CD4-positive, alpha-beta T cell treated with Interleukin-2 at 100 ng/mL for 4 hours (primary cell): ENCODE measurements at regions not wholly inside any gene's neighbourhood (a gene's known extent, or its start where the extent isn't known, plus 50 kb on each side); places are given as distances from the start of the nearest gene placed in this dataset.

Experiments used
- DNase-seq: peaks from one replicate; pipeline ENCODE4 v3.0.0-alpha.2; 2020; ENCODE audit warnings: low spot score

DNA sequence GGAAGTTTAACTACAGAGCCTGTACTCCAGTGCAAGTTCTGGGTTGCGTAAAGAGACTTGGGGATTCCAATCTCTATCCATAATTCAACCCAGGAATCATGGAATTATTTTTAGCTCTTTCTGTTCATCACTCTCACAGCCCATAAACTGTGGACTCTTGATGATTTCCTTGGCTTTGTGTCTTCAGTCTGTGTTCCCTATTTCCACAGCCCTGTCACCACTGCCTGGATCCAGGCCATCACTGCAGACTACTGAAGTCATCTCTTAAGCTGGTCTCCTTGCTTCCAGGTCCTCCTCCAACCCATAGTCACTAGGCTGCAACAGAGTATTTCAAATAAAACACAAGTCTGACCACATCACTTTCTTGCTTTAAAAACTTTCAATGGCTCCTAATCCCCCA lies 211.7 kb downstream of the PLK2 start:
- no peak for DNase-seq

DNA sequence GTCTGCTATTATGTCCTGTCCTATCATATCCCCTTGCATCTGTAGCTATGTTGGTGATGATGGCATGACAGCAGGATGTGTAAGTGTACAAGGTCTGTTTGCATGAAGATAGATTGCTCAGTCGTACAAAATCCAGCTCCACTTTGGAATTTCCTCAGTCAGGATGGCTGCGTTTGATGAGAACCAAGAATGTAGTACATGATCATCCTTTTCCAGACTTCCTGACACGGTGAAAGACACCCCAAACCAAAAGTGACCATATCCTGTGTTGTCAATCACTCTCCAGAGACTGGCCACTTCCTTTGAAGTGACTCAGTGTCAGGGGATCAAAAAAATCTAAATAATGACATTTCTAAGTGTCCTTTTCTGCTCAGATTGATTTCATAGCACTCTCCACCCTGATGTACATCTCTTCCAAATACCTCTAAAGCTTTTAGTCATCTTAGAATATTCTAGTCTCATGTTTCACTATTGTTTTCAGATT lies 213.4 kb downstream of the PLK2 start:
- no peak for DNase-seq

DNA sequence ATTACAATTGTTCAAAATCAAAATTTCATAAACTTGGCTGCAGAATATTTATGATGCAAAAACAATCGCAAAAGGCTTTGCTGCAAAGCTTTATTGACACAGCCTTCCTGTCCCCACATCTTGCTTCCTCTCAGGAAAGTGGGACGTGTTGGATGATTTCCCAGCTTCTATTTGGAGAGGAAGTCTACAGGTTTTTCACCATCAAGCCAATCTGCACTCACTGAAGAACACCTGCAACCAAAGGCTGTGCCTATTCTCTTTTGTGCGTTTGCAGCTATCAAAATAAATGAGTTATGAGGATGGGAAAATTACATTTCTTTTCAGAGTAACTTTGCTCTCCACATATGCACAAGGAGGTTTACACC lies 214.4 kb downstream of the PLK2 start:
- no peak for DNase-seq

- no peak for DNase-seq
Measured at GRCh38 chr5:58244819-58245475, 214.9 kb downstream of the PLK2 start.

GRCh38 chr5:58241389-58241788 lies 218.5 kb downstream of the PLK2 start:
- DNase-seq, result no peak

DNA sequence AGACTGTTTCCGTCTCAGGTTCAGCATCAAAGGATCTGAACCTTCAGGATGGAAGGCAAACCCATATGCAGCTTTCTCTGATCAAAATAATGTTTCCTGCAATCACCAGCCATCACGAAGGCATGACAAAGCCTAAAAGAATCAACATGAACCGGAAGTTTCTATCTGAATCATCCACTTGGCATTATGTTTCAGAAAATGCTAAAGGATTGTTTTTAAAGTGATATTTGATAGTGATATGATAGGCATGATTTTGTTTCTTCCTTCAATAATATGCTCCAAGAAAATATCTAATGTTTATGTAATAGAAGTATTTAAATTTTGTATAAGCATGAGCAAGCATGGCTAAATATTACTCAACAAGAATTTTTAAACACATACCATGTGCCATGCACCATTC lies 219.6 kb downstream of the PLK2 start:
- no peak for DNase-seq

GRCh38 chr5:58239731-58240130 lies 220.2 kb downstream of the PLK2 start:
- no peak for DNase-seq

GRCh38 chr5:58239045-58239444 lies 220.8 kb downstream of the PLK2 start:
- no peak for DNase-seq

DNA sequence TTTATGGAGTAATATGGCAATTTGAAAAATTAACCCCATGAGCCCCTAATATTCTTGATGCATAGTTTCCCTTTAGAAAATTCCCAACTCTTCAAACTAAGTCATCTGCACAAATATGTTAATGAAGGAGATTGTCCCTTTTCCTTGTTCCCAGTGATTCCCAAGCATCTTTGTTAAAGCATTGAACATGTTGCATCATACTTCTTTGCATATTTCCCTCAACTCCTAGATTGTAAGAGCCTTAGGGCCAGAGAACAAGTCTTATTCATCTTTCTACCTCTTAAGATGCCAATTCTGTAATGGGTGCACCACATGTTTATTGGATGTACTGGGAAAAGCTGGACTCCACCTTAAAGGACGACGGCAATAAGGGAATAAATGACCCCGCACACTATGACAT lies 223.4 kb downstream of the PLK2 start:
- no peak for DNase-seq

DNA sequence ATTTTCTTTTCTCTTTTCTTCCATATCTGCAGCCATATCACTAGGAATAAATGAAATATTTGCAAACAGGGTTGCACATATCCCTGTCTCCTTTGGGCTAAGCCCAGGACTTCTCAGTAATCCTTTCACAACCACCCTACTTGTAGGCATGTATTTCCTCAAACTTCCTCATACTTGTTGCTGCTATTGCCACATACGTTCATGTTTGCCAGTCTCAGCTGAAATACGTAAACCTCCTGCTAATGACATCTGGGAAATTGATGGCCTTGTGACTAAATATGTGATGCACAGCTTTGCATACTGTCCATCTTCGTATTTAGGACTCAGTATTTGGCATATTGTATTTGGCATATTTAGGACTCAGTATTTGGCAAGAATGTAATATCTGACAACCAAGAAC lies 224.6 kb downstream of the PLK2 start:
- DNase-seq, result no peak

GRCh38 chr5:58232130-58232529 lies 227.8 kb downstream of the PLK2 start:
- DNase-seq, result no peak

GRCh38 chr5:58231041-58231440 lies 228.8 kb downstream of the PLK2 start:
- DNase-seq, result no peak

DNA sequence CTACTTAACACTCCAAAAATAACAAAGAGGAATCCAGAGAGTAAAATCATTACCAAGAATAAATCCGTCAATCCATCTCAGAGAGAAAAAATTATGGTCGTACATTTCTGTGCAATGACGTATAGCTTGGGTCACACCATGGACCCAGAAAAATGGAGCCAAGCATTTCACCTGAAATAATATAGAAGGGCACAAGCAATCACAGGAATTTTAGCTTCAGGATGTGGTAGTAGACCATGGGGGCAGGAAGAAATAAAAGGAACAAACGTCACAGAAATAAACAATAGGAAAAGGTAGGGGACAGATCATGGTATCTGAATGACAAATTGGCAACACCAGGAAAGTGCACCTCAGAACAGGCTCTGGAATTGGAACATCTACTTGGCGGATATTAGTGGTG lies 231.0 kb downstream of the PLK2 start:
- DNase-seq, result no peak

DNA sequence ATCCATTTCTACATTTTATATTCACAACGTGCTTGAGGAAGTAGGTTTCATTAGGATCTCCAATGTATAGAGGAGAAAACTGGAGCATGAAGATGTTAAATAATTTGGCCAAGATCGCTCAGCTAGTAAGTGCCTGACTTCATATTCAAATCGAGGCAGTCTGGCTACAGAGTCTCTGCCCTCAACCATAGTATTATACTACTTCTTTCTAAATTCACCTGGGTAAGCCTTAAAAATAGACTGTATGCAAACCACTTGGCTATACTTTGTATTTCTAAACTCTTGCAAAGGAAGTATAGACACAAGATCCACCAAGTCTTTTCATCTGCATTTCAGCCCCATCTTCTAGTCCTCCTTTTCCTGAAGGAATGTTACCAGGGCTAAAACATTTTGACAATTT lies 232.0 kb downstream of the PLK2 start:
- DNase-seq, result no peak

- DNase-seq, result no peak
Measured at GRCh38 chr5:58224661-58225060, 235.2 kb downstream of the PLK2 start.

- no peak for DNase-seq
Measured at GRCh38 chr5:58224221-58224620, 235.7 kb downstream of the PLK2 start.

DNA sequence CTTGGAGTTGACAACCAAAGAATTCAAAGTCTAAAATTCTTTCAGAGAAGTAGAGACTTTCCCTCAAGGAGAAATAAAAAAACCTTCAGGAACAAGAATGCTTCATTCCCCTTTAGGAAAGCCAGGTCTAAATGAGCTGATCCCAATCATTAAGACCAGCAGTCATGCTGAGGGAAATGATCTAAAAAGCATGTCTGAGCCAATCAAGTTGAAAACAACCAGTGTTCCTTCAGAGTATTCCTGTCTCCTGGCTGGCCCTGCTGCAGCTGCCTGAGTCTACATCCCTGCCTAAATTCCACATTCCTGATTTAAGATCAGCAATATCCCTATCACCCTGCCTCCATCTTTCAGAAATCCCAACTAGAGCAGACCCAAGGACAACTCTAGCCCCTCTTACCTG lies 244.5 kb downstream of the PLK2 start:
- no peak for DNase-seq

- DNase-seq, result no peak
Measured at GRCh38 chr5:58211441-58211840, 248.4 kb downstream of the PLK2 start.

- DNase-seq, result no peak
Measured at GRCh38 chr5:58208674-58209073, 251.2 kb downstream of the PLK2 start.

DNA sequence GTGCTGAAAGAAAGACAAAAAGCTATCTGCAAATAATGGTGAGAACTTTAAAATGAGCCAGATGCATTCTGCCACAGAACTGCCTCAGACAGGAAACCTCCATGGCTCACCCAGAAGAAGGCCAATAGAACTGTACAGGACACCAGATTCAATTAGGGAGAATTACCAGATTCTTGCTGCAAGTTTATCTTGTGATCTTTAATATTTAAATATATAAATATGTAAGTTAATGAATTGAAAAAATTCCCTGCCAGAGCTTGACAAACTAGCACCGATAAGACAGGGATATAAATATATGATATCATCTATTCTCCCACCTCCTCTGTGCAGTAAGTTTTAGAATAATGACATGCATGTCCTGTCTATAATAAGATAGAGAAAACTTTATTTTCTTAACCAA lies 252.8 kb downstream of the PLK2 start:
- no peak for DNase-seq

GRCh38 chr5:58204966-58205365 lies 254.9 kb downstream of the PLK2 start:
- no peak for DNase-seq

GRCh38 chr5:58202941-58203444 lies 256.9 kb downstream of the PLK2 start:
- no peak for DNase-seq

DNA sequence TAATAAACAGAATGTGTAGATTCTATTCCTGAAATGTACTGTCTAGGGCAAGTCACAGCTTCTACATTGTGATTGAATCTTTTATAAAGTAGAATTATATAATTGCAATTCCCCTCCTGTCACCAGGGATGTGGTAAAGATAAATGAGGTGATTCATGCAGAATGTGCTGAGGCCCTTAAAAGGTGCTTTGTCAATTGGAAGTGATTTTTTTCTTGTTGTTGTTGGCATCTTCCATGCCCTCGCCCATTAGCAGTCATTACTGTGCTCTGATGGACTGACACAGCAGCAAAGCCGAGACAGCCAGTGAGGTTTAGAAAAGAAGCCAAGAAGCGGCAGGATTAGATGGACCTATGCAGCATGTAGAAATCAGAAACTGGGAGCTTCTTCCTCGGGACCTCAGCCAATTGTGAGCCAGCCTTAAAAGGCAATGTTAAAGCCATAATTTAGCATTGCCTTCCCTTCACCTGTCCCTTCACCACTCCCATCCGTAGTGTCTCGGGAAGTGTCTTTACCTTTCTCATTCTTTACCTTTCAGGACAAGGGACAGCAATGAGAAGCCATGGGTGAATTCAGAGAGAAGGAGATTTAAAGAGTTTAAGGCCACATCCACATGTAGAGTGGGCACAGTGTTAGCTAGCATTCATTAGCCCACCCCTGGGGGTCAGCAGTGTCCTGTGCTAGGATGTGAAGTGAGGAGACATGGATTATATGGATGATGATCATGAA lies 257.8 kb downstream of the PLK2 start:
- DNase-seq, result no peak

DNA sequence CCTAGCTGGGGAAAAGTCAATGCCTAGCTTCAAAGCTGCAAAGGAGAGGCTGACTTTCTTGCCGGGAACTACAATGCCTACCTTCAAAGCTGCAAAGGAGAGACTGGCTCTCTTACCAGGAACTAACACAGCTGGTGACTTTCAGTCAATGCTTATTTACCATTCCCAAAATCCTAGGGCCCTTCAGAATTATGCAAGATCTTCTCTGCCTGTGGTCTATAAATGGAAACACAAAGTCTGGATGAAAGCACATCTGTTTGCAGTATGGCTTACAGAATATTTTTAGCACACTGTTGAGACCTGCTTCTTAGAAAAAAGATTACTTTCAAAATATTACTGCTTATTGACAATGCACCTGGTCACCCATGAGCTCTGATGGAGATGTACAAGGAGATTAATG lies 259.4 kb downstream of the PLK2 start:
- DNase-seq, result no peak
